ENCODE measurements at regions not wholly inside any gene's neighbourhood (a gene's known extent, or its start where the extent isn't known, plus 50 kb on each side); places are given as distances from the start of the nearest gene placed in this dataset.

- no peak for DNase-seq
- Mint-ChIP-seq H3K27ac (no peak overlapping the region), H3K4me1 (ENCODE audit: low read depth) (no peaks in the 10 kb centered on the region), H3K9me3 (no peaks in the 10 kb centered on the region), H3K27me3 (no peaks in the 10 kb centered on the region), H3K36me3 (ENCODE audit: low read depth) (no peaks in the 10 kb centered on the region), H3K4me3 (no peak overlapping the region)
- Histone ChIP-seq H3K9me3 (ENCODE audit: control insufficient read depth in 1 of 2, insufficient read depth in 1 of 2, low read length in 2 of 2) (no peaks in the 10 kb centered on the region), H3K4me3 (ENCODE audit: low read length) (no peak overlapping the region), H3K27ac (ENCODE audit: low read depth in 1 of 2, low read length in 2 of 2) (no peak overlapping the region), H3K27me3 (ENCODE audit: control insufficient read depth in 1 of 2, insufficient read depth in 2 of 2, low read length in 2 of 2) (no peaks in the 10 kb centered on the region), H3K36me3 (ENCODE audit: insufficient read depth, low read length) (no peaks in the 10 kb centered on the region), H3K4me1 (ENCODE audit: insufficient read depth, low read length) (no peaks in the 10 kb centered on the region)
- no peak for TF ChIP-seq CTCF (IDR thresholded peaks at IDR 0.05)
- POLR2A ChIA-PET: no interaction called here
- ATAC-seq (ENCODE audit: poor library complexity): no peak
- CTCF ChIA-PET: no interaction called here
- intact Hi-C loops (cut with DNase I, micrococcal nuclease): no loop called here
Measured at GRCh38 chr20:52755744-52756143, 216.4 kb upstream of the TSHZ2 start.

GRCh38 chr20:52754366-52754765 lies 217.8 kb upstream of the TSHZ2 start:
- Mint-ChIP-seq H3K9me3 (no peaks in the 10 kb centered on the region), H3K27me3 (no peaks in the 10 kb centered on the region), H3K36me3 (ENCODE audit: low read depth) (no peaks in the 10 kb centered on the region), H3K4me1 (ENCODE audit: low read depth) (no peaks in the 10 kb centered on the region), H3K4me3 (no peak overlapping the region), H3K27ac (no peak overlapping the region)
- no peak for DNase-seq
- Histone ChIP-seq H3K27me3 (ENCODE audit: control insufficient read depth in 1 of 2, insufficient read depth in 2 of 2, low read length in 2 of 2) (no peaks in the 10 kb centered on the region), H3K27ac (ENCODE audit: low read depth in 1 of 2, low read length in 2 of 2) (no peak overlapping the region), H3K4me1 (ENCODE audit: insufficient read depth, low read length) (no peaks in the 10 kb centered on the region), H3K4me3 (ENCODE audit: low read length) (no peak overlapping the region), H3K9me3 (ENCODE audit: control insufficient read depth in 1 of 2, insufficient read depth in 1 of 2, low read length in 2 of 2) (no peaks in the 10 kb centered on the region), H3K36me3 (ENCODE audit: insufficient read depth, low read length) (no peaks in the 10 kb centered on the region)
- ATAC-seq (ENCODE audit: poor library complexity): no peak
- CTCF ChIA-PET: no interaction called here
- POLR2A ChIA-PET: no interaction called here
- intact Hi-C loops (cut with DNase I, micrococcal nuclease): no loop called here
- TF ChIP-seq CTCF (IDR thresholded peaks at IDR 0.05): no peak

GRCh38 chr20:52752023-52752422 lies 220.1 kb upstream of the TSHZ2 start:
- Histone ChIP-seq H3K9me3 (ENCODE audit: control insufficient read depth in 1 of 2, insufficient read depth in 1 of 2, low read length in 2 of 2) (no peaks in the 10 kb centered on the region), H3K27me3 (ENCODE audit: control insufficient read depth in 1 of 2, insufficient read depth in 2 of 2, low read length in 2 of 2) (no peaks in the 10 kb centered on the region), H3K36me3 (ENCODE audit: insufficient read depth, low read length) (no peaks in the 10 kb centered on the region), H3K4me3 (ENCODE audit: low read length) (no peak overlapping the region), H3K27ac (ENCODE audit: low read depth in 1 of 2, low read length in 2 of 2) (no peak overlapping the region), H3K4me1 (ENCODE audit: insufficient read depth, low read length) (no peaks in the 10 kb centered on the region)
- TF ChIP-seq CTCF (IDR thresholded peaks at IDR 0.05): no peak
- intact Hi-C loops (cut with DNase I, micrococcal nuclease): no loop called here
- H3K4me3 Mint-ChIP-seq: no peak overlapping the region
- no peak overlapping the region for H3K27ac Mint-ChIP-seq
- no peak for ATAC-seq (ENCODE audit: poor library complexity)
- H3K36me3 Mint-ChIP-seq (ENCODE audit: low read depth): no peaks in the 10 kb centered on the region
- H3K27me3 Mint-ChIP-seq: no peaks in the 10 kb centered on the region
- POLR2A ChIA-PET: no interaction called here
- DNase-seq: no peak
- CTCF ChIA-PET: no interaction called here
- H3K4me1 Mint-ChIP-seq (ENCODE audit: low read depth): no peaks in the 10 kb centered on the region
- no peaks in the 10 kb centered on the region for H3K9me3 Mint-ChIP-seq
